Loucy (cell line): ENCODE measurements at regions not wholly inside any gene's neighbourhood (a gene's known extent, or its start where the extent isn't known, plus 50 kb on each side); places are given as distances from the start of the nearest gene placed in this dataset.

ENCODE experiments used
- H2AFZ ChIP-seq: fragments of 200-600 bp; sonication (generic); 2 replicates; pipeline ENCODE4 v1.6.0; 2016; ENCODE audit warnings: antibody characterized with exemption, mild to moderate bottlenecking, low read length, moderate library complexity
- H3F3A ChIP-seq: fragments of 200-600 bp; 2 replicates; pipeline ENCODE4 v1.6.0; 2016; ENCODE audit warnings: antibody characterized with exemption, low read depth, mild to moderate bottlenecking
- H3K27me3 ChIP-seq: fragments of 200-600 bp; sonication (generic); 2 replicates; pipeline ENCODE4 v1.6.1; 2014; ENCODE audit warnings: low read length, mild to moderate bottlenecking; ENCODE audit not compliant: insufficient read depth, poor library complexity, severe bottlenecking
- H3K36me3 ChIP-seq: fragments of 200-600 bp; sonication (generic); 2 replicates; pipeline ENCODE4 v1.6.1; 2016; ENCODE audit warnings: low read length; ENCODE audit not compliant: insufficient read depth
- H3K4me1 ChIP-seq: fragments of 200-600 bp; sonication (generic); 2 replicates; pipeline ENCODE4 v1.5.1; 2014; ENCODE audit warnings: low read length, mild to moderate bottlenecking; ENCODE audit not compliant: insufficient read depth, poor library complexity, severe bottlenecking
- H3K4me2 ChIP-seq: fragments of 200-600 bp; sonication (generic); 2 replicates; pipeline ENCODE4 v1.6.0; 2014; ENCODE audit warnings: antibody characterized with exemption, low read length, low read depth, mild to moderate bottlenecking; ENCODE audit not compliant: poor library complexity, severe bottlenecking
- H3K4me3 ChIP-seq: fragments of 200-600 bp; sonication (generic); 2 replicates; pipeline ENCODE4 v1.5.1; 2014; ENCODE audit warnings: low read length, mild to moderate bottlenecking, mixed read lengths; ENCODE audit not compliant: poor library complexity, severe bottlenecking
- H3K79me2 ChIP-seq: fragments of 200-600 bp; sonication (generic); 2 replicates; pipeline ENCODE4 v1.6.1; 2014; ENCODE audit warnings: low read length; ENCODE audit not compliant: insufficient read depth
- H3K9ac ChIP-seq: fragments of 200-600 bp; sonication (generic); 2 replicates; pipeline ENCODE4 v1.6.0; 2014; ENCODE audit warnings: mild to moderate bottlenecking, low read depth, low read length, moderate library complexity; ENCODE audit not compliant: poor library complexity, severe bottlenecking
- H3K9me2 ChIP-seq: fragments of 200-600 bp; sonication (generic); replicated peaks from 2 replicates; pipeline ENCODE4 v1.6.1; 2016; ENCODE audit warnings: low read depth, low read length, mixed read lengths
- H3K9me3 ChIP-seq: fragments of 200-600 bp; sonication (generic); 2 replicates; pipeline ENCODE4 v1.6.1; 2014; ENCODE audit warnings: mild to moderate bottlenecking, antibody characterized with exemption, low read length, low read depth; ENCODE audit not compliant: insufficient read depth
- H4K20me1 ChIP-seq: fragments of 200-600 bp; sonication (generic); 2 replicates; pipeline ENCODE4 v1.6.0; 2014; ENCODE audit warnings: antibody characterized with exemption, low read length, mild to moderate bottlenecking; ENCODE audit not compliant: insufficient read depth, poor library complexity, severe bottlenecking
- EZH2phosphoT487 ChIP-seq: fragments of 200-600 bp; IDR thresholded peaks from 2 replicates; pipeline ENCODE4 v1.6.1; 2018; ENCODE audit warnings: antibody characterized with exemption, mild to moderate bottlenecking, moderate library complexity, borderline replicate concordance
- TF ChIP-seq, protein P1 (sequence below): fragments of 200-600 bp; sonication (generic); conservative IDR thresholded peaks from 2 replicates; pipeline ENCODE4 v1.5.1; 2014; ENCODE audit warnings: mild to moderate bottlenecking, antibody characterized with exemption, low read length

DNA sequence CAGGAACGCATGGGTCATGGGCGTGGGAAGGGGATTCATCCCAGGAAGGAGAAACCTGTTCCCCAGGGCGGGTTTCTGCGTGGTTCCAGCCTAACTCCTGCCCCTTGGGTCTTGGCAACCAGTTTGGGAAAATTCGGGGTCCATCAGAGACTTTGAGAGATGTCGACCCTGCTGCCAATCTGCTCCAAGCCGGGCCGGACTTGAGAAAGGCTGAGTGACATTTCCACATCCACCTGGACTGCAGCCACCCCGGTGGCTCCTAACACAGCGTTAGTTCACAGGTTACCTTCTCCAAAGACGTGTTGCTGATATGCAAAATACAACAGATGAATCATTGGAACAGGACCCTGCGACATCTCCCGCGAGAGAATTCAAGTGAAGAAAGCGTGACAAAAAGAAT is 627.2 kb downstream of the IRX1 start:
- H3K9ac ChIP-seq = no peak overlapping the region
- H3K9me2 ChIP-seq = no peaks in the 10 kb centered on the region
- no peak overlapping the region for H2AFZ ChIP-seq
- H3K4me2 ChIP-seq = no peak overlapping the region
- TF ChIP-seq, protein P1, sequence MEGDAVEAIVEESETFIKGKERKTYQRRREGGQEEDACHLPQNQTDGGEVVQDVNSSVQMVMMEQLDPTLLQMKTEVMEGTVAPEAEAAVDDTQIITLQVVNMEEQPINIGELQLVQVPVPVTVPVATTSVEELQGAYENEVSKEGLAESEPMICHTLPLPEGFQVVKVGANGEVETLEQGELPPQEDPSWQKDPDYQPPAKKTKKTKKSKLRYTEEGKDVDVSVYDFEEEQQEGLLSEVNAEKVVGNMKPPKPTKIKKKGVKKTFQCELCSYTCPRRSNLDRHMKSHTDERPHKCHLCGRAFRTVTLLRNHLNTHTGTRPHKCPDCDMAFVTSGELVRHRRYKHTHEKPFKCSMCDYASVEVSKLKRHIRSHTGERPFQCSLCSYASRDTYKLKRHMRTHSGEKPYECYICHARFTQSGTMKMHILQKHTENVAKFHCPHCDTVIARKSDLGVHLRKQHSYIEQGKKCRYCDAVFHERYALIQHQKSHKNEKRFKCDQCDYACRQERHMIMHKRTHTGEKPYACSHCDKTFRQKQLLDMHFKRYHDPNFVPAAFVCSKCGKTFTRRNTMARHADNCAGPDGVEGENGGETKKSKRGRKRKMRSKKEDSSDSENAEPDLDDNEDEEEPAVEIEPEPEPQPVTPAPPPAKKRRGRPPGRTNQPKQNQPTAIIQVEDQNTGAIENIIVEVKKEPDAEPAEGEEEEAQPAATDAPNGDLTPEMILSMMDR = no peak
- TF ChIP-seq EZH2phosphoT487 = no peak
- no peaks in the 10 kb centered on the region for H3K79me2 ChIP-seq
- no peaks in the 10 kb centered on the region for H3K9me3 ChIP-seq
- no peak overlapping the region for H3K4me3 ChIP-seq
- H3K4me1 ChIP-seq = no peaks in the 10 kb centered on the region
- no peaks in the 10 kb centered on the region for H4K20me1 ChIP-seq
- no peaks in the 10 kb centered on the region for H3K27me3 ChIP-seq
- no peaks in the 10 kb centered on the region for H3F3A ChIP-seq
- H3K36me3 ChIP-seq = no peaks in the 10 kb centered on the region

DNA sequence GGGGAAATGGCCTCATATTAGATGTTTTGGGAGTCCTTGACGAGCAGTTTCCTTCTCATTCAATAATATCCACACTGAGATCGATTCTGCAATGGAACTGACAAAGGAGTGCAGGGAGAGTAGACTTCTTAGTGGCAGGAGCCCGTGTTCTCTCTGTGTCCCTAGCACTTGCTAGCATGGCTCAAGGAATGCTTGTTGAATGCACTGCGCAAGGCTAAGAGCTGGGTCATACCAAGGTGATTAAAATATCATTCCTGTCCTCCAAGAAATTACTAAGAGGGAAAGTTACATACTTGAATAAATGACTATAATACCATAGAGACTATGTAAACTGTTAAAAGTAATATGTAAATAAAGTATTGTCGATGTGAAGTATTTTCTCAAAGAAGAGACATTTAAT is 630.1 kb downstream of the IRX1 start:
- Histone ChIP-seq H3K4me3 (no peak overlapping the region), H3K9me3 (no peaks in the 10 kb centered on the region), H3K9ac (no peak overlapping the region), H3K79me2 (no peaks in the 10 kb centered on the region), H3K4me1 (peaks cover 12% of the 10 kb centered on the region), H2AFZ (no peak overlapping the region), H3K9me2 (no peaks in the 10 kb centered on the region), H3K4me2 (no peak overlapping the region), H3F3A (no peaks in the 10 kb centered on the region), H3K27me3 (no peaks in the 10 kb centered on the region), H3K36me3 (no peaks in the 10 kb centered on the region), H4K20me1 (no peaks in the 10 kb centered on the region)
- TF ChIP-seq, protein P1 = no peak
- no peak for TF ChIP-seq EZH2phosphoT487

DNA sequence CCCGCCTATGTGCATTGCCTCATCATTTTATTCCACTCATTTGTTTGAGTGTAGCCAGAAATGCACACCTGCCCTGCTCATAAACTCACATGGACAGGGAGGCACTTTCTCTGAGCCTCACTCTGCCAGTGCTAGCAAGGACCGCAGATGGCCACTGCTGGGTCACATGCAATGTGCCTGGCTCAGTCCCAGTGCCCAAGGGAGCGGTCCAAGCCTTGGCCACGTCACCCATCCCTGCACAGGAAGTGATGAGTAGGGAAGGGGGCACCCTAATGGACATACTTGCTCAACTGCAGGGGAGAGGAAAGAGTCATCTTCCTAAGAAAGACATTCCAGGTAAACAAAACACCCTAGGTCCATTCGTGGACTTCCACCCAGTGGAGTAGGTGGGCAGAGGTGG is 630.9 kb downstream of the IRX1 start:
- Histone ChIP-seq H3K4me1 (peaks cover 12% of the 10 kb centered on the region), H3K27me3 (no peaks in the 10 kb centered on the region), H4K20me1 (no peaks in the 10 kb centered on the region), H3K9me2 (no peaks in the 10 kb centered on the region), H3K9ac (no peak overlapping the region), H2AFZ (no peak overlapping the region), H3F3A (no peaks in the 10 kb centered on the region), H3K4me3 (no peak overlapping the region), H3K9me3 (no peaks in the 10 kb centered on the region), H3K4me2 (no peak overlapping the region), H3K79me2 (no peaks in the 10 kb centered on the region), H3K36me3 (no peaks in the 10 kb centered on the region)
- TF ChIP-seq, protein P1 = no peak
- TF ChIP-seq EZH2phosphoT487 = no peak
